Activated CD8-positive, alpha-beta T cell treated with anti-CD3 and anti-CD28 coated beads, Interleukin-2, amount 10 ng/mL, durations not matched to agents 7 days and 5 days (primary cell): ENCODE measurements at regions not wholly inside any gene's neighbourhood (a gene's known extent, or its start where the extent isn't known, plus 50 kb on each side); places are given as distances from the start of the nearest gene placed in this dataset.

ENCODE experiments used
- ATAC-seq: fragments of 150-1000 bp; cut with Tn5 transposase; one replicate; pipeline ENCODE4 v1.10.0; 2021; ENCODE audit warnings: moderate library complexity
- CTCF ChIA-PET: fragments of 350-600 bp; sonication (Branson Sonifier 250); formaldehyde crosslinking; loops from one replicate; lab custom pipeline; 2021; ENCODE audit warnings: antibody characterized with exemption; lab: Charles Lee
- POLR2A ChIA-PET: fragments of 350-600 bp; sonication (Branson Sonifier 250); formaldehyde crosslinking; loops from one replicate; lab custom pipeline; 2021; ENCODE audit warnings: antibody characterized with exemption; lab: Charles Lee
- DNase-seq: peaks from one replicate; pipeline ENCODE4 v3.0.0-alpha.2; 2020
- H3K27ac Mint-ChIP-seq: one replicate; pipeline ENCODE4 v1.8.0; 2021; ENCODE audit warnings: mild to moderate bottlenecking, mixed read lengths
- H3K27me3 Mint-ChIP-seq: one replicate; pipeline ENCODE4 v1.8.0; 2021; ENCODE audit warnings: low read depth, mixed read lengths
- H3K36me3 Mint-ChIP-seq: one replicate; pipeline ENCODE4 v1.8.0; 2021; ENCODE audit warnings: low read depth, mixed read lengths
- H3K4me1 Mint-ChIP-seq: one replicate; pipeline ENCODE4 v1.8.0; 2021; ENCODE audit warnings: low read depth, mixed read lengths
- H3K4me3 Mint-ChIP-seq: one replicate; pipeline ENCODE4 v1.8.0; 2021; ENCODE audit warnings: mild to moderate bottlenecking, mixed read lengths
- H3K9me3 Mint-ChIP-seq: one replicate; pipeline ENCODE4 v1.8.0; 2022; ENCODE audit warnings: mixed read lengths; ENCODE audit not compliant: insufficient read depth

DNA sequence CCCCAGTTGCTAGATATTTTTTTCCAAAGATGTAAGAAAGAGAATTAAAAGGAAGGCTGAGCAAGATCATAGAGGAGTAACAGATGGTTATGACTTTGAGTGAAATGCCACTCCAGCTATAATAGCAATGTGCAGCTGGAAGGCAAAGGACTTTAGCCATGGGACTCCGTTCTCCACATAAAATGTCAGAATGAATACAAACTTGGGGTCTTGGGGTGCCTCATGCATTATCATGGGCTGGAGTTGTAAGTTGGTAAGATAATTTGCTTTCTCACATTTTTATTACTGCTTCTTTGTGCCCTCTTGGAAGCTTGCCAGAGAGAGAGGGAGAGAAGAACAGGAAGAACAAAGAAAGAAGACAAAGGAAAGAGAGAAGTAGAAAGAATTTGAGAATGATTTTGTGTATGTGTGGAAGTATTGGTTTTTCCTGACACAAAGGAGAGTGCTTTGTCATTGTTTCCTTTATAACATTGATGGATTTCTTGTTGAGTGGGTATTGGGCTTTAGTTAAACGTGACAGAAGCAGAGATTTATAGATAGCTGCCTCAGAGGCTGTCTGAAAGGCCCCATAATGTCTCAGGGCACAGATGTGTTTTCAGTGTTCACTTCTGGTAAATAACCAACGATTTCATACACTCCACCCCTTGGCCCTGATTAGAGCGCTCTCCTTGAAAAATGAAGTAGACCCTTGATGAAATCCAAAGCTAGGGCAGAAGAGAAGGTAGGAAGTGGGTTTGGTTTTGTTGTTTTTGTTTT, 715.3 kb downstream of the NR2F2 start:
- Mint-ChIP-seq H3K9me3 (peaks cover 4% of the 10 kb centered on the region), H3K27ac (no peak overlapping the region), H3K36me3 (no peaks in the 10 kb centered on the region), H3K27me3 (no peaks in the 10 kb centered on the region), H3K4me1 (no peaks in the 10 kb centered on the region), H3K4me3 (no peak overlapping the region)
- ChIA-PET CTCF (no interaction called here), POLR2A (no interaction called here)
- ATAC-seq, result no peak
- DNase-seq, result no peak

GRCh38 chr15:97052513-97052912, 722.0 kb downstream of the NR2F2 start:
- Mint-ChIP-seq H3K4me1 (no peaks in the 10 kb centered on the region), H3K4me3 (no peak overlapping the region), H3K27me3 (no peaks in the 10 kb centered on the region), H3K36me3 (no peaks in the 10 kb centered on the region), H3K9me3 (no peaks in the 10 kb centered on the region), H3K27ac (no peak overlapping the region)
- ATAC-seq (no peak), DNase-seq (no peak)
- CTCF ChIA-PET, result no interaction called here
- POLR2A ChIA-PET, result interaction anchor here (0.5 kb wide), 1 partner anchor 23 kb away, joined by 3 read pairs; no protein-coding TSS in a partner anchor

- ChIA-PET CTCF (no interaction called here), POLR2A (no interaction called here)
- Mint-ChIP-seq H3K36me3 (no peaks in the 10 kb centered on the region), H3K4me1 (no peaks in the 10 kb centered on the region), H3K27me3 (no peaks in the 10 kb centered on the region), H3K4me3 (no peak overlapping the region), H3K27ac (no peak overlapping the region), H3K9me3 (no peaks in the 10 kb centered on the region)
- DNase-seq (no peak), ATAC-seq (no peak)
These were observed 723.1 kb downstream of the NR2F2 start for GRCh38 chr15:97053635-97054034.

DNA sequence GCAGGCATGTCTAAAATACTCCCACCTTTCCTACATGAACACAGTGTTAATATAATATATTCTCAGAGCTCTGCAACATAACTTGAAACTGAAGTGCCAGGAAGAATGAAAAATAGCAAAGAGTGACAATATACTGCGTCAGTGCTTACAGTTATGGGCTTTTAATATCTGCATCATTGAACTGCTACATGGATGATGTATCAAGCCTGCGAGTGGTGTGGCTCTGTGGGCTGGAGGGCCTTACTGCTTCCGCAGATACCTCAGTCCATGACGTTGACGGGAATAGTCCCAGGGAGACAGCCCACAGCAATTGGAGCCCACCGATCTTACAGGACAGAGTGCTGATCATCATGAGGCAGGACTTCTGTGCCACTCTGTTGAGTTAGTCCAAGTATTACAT, 727.0 kb downstream of the NR2F2 start:
- POLR2A ChIA-PET, result no interaction called here
- H3K9me3 Mint-ChIP-seq, result peaks cover 5% of the 10 kb centered on the region
- H3K27ac Mint-ChIP-seq, result no peak overlapping the region
- no peaks in the 10 kb centered on the region for H3K27me3 Mint-ChIP-seq
- H3K4me1 Mint-ChIP-seq, result no peaks in the 10 kb centered on the region
- no peak overlapping the region for H3K4me3 Mint-ChIP-seq
- ATAC-seq (no peak), DNase-seq (no peak)
- H3K36me3 Mint-ChIP-seq, result no peaks in the 10 kb centered on the region
- CTCF ChIA-PET, result no interaction called here

GRCh38 chr15:97059281-97059680, 728.8 kb downstream of the NR2F2 start:
- Mint-ChIP-seq H3K27ac (no peak overlapping the region), H3K9me3 (peaks cover 5% of the 10 kb centered on the region), H3K36me3 (no peaks in the 10 kb centered on the region), H3K27me3 (no peaks in the 10 kb centered on the region), H3K4me3 (no peak overlapping the region), H3K4me1 (no peaks in the 10 kb centered on the region)
- ChIA-PET POLR2A (no interaction called here), CTCF (no interaction called here)
- ATAC-seq, result no peak
- DNase-seq, result no peak

DNA sequence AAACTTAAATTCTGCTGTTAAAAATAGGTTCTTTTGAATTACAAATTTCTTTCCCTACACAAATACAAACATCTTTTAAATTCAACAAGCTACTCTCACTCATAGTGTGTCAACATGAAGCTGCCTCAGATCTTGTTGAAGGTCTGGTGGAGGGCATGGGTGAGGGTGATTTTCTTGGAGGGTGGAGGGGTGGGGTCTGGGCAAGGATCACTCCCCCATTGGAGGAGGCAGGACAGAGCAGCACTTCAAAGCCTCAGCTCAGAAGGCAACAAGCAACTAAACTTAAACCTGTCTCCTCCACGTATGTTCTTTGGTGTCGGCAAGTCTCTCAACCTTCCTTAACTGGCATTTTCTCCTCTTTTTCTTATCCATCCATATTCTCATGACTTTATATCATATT, 730.9 kb downstream of the NR2F2 start:
- Mint-ChIP-seq H3K27me3 (no peaks in the 10 kb centered on the region), H3K36me3 (no peaks in the 10 kb centered on the region)
- POLR2A ChIA-PET, result no interaction called here

DNA sequence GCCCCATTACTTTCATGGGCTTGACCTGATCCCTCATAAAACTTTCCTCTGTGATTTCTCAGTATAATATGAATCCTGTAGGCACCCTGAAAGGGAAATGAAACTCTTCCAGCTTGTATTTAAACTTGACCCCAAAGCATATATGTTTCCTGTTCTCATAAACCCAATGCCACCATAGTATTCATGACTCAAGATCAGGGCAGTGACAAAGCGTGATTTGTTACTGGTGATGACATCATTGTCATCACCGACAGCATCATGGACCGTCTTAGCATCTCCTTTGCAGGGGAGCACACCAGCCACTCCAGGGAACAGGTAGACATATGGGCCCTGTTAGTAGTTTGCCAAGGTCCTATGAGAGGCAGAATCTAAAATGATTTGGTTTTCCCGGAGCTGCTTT, 741.2 kb downstream of the NR2F2 start:
- Mint-ChIP-seq H3K27me3 (no peaks in the 10 kb centered on the region), H3K9me3 (peaks cover 16% of the 10 kb centered on the region), H3K27ac (no peak overlapping the region), H3K4me3 (no peak overlapping the region), H3K4me1 (no peaks in the 10 kb centered on the region), H3K36me3 (no peaks in the 10 kb centered on the region)
- CTCF ChIA-PET, result no interaction called here
- ATAC-seq (no peak), DNase-seq (no peak)
- POLR2A ChIA-PET, result no interaction called here

More for the DNA sequence above, 730.9 kb downstream of the NR2F2 start:
- DNase-seq (no peak), ATAC-seq (no peak)
- no peaks in the 10 kb centered on the region for H3K4me1 Mint-ChIP-seq
- H3K27ac Mint-ChIP-seq, result no peak overlapping the region
- CTCF ChIA-PET, result no interaction called here
- H3K9me3 Mint-ChIP-seq, result peaks cover 5% of the 10 kb centered on the region
- no peak overlapping the region for H3K4me3 Mint-ChIP-seq

DNA sequence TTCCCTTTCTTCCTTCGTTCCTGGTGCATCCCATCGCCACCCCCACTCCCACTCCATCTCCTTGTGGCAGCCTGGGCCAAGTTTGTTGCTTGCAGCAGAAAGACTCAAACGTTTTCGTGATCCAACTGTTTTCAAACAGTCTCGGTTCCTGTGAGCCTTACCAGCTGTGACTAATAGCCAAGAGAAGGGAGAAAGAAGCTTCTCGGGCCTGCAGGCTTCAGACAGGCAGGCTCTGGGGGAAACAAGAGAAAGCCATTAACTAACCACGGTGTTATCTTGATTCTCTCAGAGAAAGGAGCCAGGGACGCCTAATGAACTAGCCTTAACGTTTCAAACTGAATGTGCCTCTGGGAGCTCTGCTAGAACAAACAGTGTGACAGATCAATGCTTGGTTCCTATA, 742.0 kb downstream of the NR2F2 start:
- H3K36me3 Mint-ChIP-seq, result no peaks in the 10 kb centered on the region
- no peak for DNase-seq
- no peaks in the 10 kb centered on the region for H3K4me1 Mint-ChIP-seq
- H3K9me3 Mint-ChIP-seq, result peaks cover 16% of the 10 kb centered on the region
- H3K4me3 Mint-ChIP-seq, result no peak overlapping the region
- ATAC-seq, result no peak
- ChIA-PET POLR2A (no interaction called here), CTCF (no interaction called here)
- H3K27ac Mint-ChIP-seq, result no peak overlapping the region
- no peaks in the 10 kb centered on the region for H3K27me3 Mint-ChIP-seq

GRCh38 chr15:97076011-97076410, 745.5 kb downstream of the NR2F2 start:
- Mint-ChIP-seq H3K27me3 (no peaks in the 10 kb centered on the region), H3K27ac (no peak overlapping the region), H3K36me3 (no peaks in the 10 kb centered on the region), H3K4me1 (no peaks in the 10 kb centered on the region), H3K4me3 (no peak overlapping the region), H3K9me3 (peaks cover 11% of the 10 kb centered on the region)
- ATAC-seq (no peak), DNase-seq (no peak)
- POLR2A ChIA-PET, result no interaction called here
- CTCF ChIA-PET, result no interaction called here

- Mint-ChIP-seq H3K4me3 (no peak overlapping the region), H3K9me3 (peaks cover 8% of the 10 kb centered on the region), H3K27ac (no peak overlapping the region), H3K27me3 (no peaks in the 10 kb centered on the region), H3K36me3 (no peaks in the 10 kb centered on the region), H3K4me1 (no peaks in the 10 kb centered on the region)
- POLR2A ChIA-PET, result no interaction called here
- DNase-seq (no peak), ATAC-seq (no peak)
- CTCF ChIA-PET, result no interaction called here
These were observed 747.5 kb downstream of the NR2F2 start for GRCh38 chr15:97077975-97078374.

DNA sequence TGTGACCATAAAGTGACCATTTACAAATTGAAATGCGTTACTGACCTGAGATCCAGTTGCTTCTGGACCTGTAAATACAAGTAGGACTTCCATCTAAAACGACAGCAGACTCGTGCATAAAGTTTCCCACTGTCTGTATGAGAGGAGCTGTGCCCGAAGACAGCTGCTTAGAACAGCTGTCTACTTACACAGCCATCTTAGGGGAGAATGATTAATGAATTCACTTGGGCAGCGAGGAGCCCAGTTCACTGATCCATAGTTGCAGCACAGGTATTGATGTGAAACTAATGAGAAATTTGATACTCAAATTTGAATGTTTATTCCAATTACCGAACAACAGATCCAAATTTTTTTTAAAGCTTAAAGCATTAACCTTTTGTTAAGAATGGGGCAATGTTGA, 748.1 kb downstream of the NR2F2 start:
- Mint-ChIP-seq H3K4me1 (no peaks in the 10 kb centered on the region), H3K9me3 (peaks cover 8% of the 10 kb centered on the region), H3K36me3 (no peaks in the 10 kb centered on the region), H3K27me3 (no peaks in the 10 kb centered on the region), H3K27ac (no peak overlapping the region), H3K4me3 (no peak overlapping the region)
- ChIA-PET CTCF (no interaction called here), POLR2A (no interaction called here)
- no peak for ATAC-seq
- DNase-seq, result no peak

DNA sequence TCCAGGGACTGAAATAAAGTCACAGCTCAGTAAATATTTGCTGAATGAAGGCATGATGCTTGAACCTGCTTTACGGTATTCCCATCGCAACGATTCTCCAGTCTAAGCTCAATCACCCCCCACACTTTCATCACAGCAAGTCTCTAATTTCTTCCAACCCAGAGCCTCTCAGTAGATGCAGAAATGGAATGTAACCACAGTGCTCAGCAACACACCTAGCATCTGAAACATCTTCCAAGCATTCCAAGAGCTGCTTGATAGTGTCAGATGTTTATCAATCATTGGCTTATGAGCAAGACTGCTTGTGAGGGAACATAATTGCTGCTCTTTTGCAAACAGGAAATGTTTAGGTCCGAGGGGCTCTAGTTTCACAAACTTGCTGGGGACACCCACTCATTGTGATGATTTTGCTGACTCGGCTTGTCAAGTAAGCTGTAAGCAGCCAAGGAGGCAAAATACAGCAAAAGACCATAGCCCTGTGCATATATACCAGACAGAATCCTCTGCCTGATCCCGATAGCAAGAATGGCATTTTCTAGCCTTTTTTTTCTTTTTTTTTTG, 751.2 kb downstream of the NR2F2 start:
- DNase-seq (no peak), ATAC-seq (no peak)
- no peaks in the 10 kb centered on the region for H3K4me1 Mint-ChIP-seq
- ChIA-PET CTCF (no interaction called here), POLR2A (no interaction called here)
- H3K27ac Mint-ChIP-seq, result no peak overlapping the region
- H3K4me3 Mint-ChIP-seq, result no peak overlapping the region
- H3K9me3 Mint-ChIP-seq, result no peaks in the 10 kb centered on the region
- H3K27me3 Mint-ChIP-seq, result no peaks in the 10 kb centered on the region
- H3K36me3 Mint-ChIP-seq, result no peaks in the 10 kb centered on the region

DNA sequence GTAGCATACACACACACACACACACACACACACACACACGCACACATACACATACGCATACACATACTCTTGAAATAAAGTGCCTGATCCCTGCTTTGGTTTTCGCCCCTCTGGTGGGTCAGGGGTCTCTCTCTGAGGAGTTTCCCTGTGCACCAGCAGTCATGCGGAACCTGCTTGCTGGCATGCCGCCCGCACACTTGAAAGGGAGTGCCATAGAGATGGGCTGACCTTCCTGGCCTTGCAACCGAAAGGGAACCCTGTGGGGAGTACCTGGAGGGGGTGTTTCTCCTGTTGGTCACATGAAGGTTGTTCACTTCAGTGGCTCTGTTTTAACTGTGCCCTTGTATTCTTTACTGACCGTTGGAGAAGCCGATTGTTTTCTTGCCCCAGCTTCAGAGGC, 752.3 kb downstream of the NR2F2 start:
- no peak for DNase-seq
- Mint-ChIP-seq H3K4me3 (no peak overlapping the region), H3K27ac (no peak overlapping the region), H3K27me3 (no peaks in the 10 kb centered on the region), H3K4me1 (no peaks in the 10 kb centered on the region), H3K9me3 (no peaks in the 10 kb centered on the region), H3K36me3 (no peaks in the 10 kb centered on the region)
- no peak for ATAC-seq
- ChIA-PET POLR2A (no interaction called here), CTCF (no interaction called here)
